Liver (tissue), 3 donors: ENCODE measurements at regions not wholly inside any gene's neighbourhood (a gene's known extent, or its start where the extent isn't known, plus 50 kb on each side); places are given as distances from the start of the nearest gene placed in this dataset.

Source experiments
- ATF3 ChIP-seq: IDR thresholded peaks from 2 replicates; pipeline ENCODE4 v1.6.1; 2016; ENCODE audit warnings: antibody characterized with exemption
- CTCF ChIP-seq: fragments of 150-350 bp; IDR thresholded peaks from 2 replicates; pipeline ENCODE4 v1.5.1; 2017; ENCODE audit warnings: improper control_type of control experiment, low read depth, low read length; ENCODE audit not compliant: missing input control
- EGR1 ChIP-seq, 2 donors: IDR thresholded peaks; 2 replicates each; pipeline ENCODE4 v1.6.1; 2016 to 2018; ENCODE audit warnings: antibody characterized with exemption in 2 of 2, low read depth in 2 of 2
- GABPA ChIP-seq, 2 donors: IDR thresholded peaks in 1 of 2; conservative IDR thresholded peaks in 1 of 2; 2 replicates each; pipeline ENCODE4 v1.6.1; 2016; ENCODE audit warnings: antibody characterized with exemption in 2 of 2, mild to moderate bottlenecking in 1 of 2, moderate library complexity in 1 of 2
- JUND ChIP-seq, 2 donors: IDR thresholded peaks; 2 replicates each; pipeline ENCODE4 v1.6.1; 2016; ENCODE audit warnings: antibody characterized with exemption in 2 of 2
- MAX ChIP-seq: IDR thresholded peaks from 2 replicates; pipeline ENCODE4 v1.6.1; 2016; ENCODE audit warnings: antibody characterized with exemption
- RAD21 ChIP-seq, 2 donors: IDR thresholded peaks; 2 replicates each; pipeline ENCODE4 v1.6.1; 2016; ENCODE audit warnings: antibody characterized with exemption in 2 of 2, mild to moderate bottlenecking in 2 of 2
- REST ChIP-seq: IDR thresholded peaks from 2 replicates; pipeline ENCODE4 v1.6.1; 2016; ENCODE audit warnings: antibody characterized with exemption, mild to moderate bottlenecking
- RXRA ChIP-seq, 2 donors: IDR thresholded peaks; 2 replicates each; pipeline ENCODE4 v1.6.1; 2017 to 2018; ENCODE audit warnings: antibody characterized with exemption in 2 of 2, mild to moderate bottlenecking in 1 of 2
- SP1 ChIP-seq: IDR thresholded peaks from 2 replicates; pipeline ENCODE4 v1.6.1; 2018; ENCODE audit warnings: antibody characterized with exemption, mild to moderate bottlenecking
- TAF1 ChIP-seq: conservative IDR thresholded peaks from 2 replicates; pipeline ENCODE4 v1.6.1; 2016; ENCODE audit warnings: antibody characterized with exemption, mild to moderate bottlenecking
- donor health status: healthy.
- donor health status: healthy.

- no peak for TF ChIP-seq CTCF
- TF ChIP-seq MAX = no peak
- no peak for TF ChIP-seq SP1
- no peak for TF ChIP-seq TAF1
- no peak for TF ChIP-seq EGR1 (IDR thresholded peaks at IDR 0.05; ENCODE audit: low read depth in 2 of 2)
- TF ChIP-seq RXRA (IDR thresholded peaks at IDR 0.05) = no peak
- TF ChIP-seq GABPA (IDR thresholded peaks at IDR 0.05 in 1 of 2, conservative IDR thresholded peaks at IDR 0.05 in 1 of 2) = no peak
- TF ChIP-seq REST = no peak
- no peak for TF ChIP-seq ATF3
- no peak for TF ChIP-seq JUND (IDR thresholded peaks at IDR 0.05)
- no peak for TF ChIP-seq RAD21 (IDR thresholded peaks at IDR 0.05)
Measured at GRCh38 chr10:44439239-44439957, 54.5 kb upstream of the CXCL12 start.
